GM21717 (cell line): ENCODE measurements at regions not wholly inside any gene's neighbourhood (a gene's known extent, or its start where the extent isn't known, plus 50 kb on each side); places are given as distances from the start of the nearest gene placed in this dataset.

Experiments
- ATAC-seq: cut with Tn5 transposase; IDR thresholded peaks from one replicate; pipeline ENCODE4 v1.9.1; 2021; ENCODE audit warnings: mild to moderate bottlenecking, moderate library complexity; ENCODE audit not compliant: unreplicated experiment

- no peak for ATAC-seq
Measured at GRCh38 chr13:50344717-50345116, 329.5 kb downstream of the KCNRG start.

- ATAC-seq: no peak
Measured at GRCh38 chr13:50345804-50346203, 330.6 kb downstream of the KCNRG start.

GRCh38 chr13:50348371-50348770 lies 333.1 kb downstream of the KCNRG start:
- no peak for ATAC-seq

- no peak for ATAC-seq
Measured at GRCh38 chr13:50352720-50353480, 337.7 kb downstream of the KCNRG start.

- ATAC-seq: no peak
Measured at GRCh38 chr13:50353651-50354415, 338.6 kb downstream of the KCNRG start.

- ATAC-seq: peak; percentile 54
Measured at GRCh38 chr13:50355797-50356196, 340.6 kb downstream of the KCNRG start.

- ATAC-seq: no peak
Measured at GRCh38 chr13:50357136-50357535, 341.9 kb downstream of the KCNRG start.

- ATAC-seq: no peak
Measured at GRCh38 chr13:50357586-50358118, 342.4 kb downstream of the KCNRG start.

- ATAC-seq: no peak
Measured at GRCh38 chr13:50358231-50359040, 343.2 kb downstream of the KCNRG start.

GRCh38 chr13:50359041-50359367 lies 343.8 kb downstream of the KCNRG start:
- no peak for ATAC-seq

GRCh38 chr13:50359779-50360178 lies 344.5 kb downstream of the KCNRG start:
- ATAC-seq: no peak

- no peak for ATAC-seq
Measured at GRCh38 chr13:50360637-50361036, 345.4 kb downstream of the KCNRG start.

- ATAC-seq: no peak
Measured at GRCh38 chr13:50361282-50361681, 346.0 kb downstream of the KCNRG start.

GRCh38 chr13:50365408-50366391 lies 350.5 kb downstream of the KCNRG start:
- ATAC-seq: peak; percentile 57

- ATAC-seq: peak; percentile 61
Measured at GRCh38 chr13:50366488-50367174, 351.4 kb downstream of the KCNRG start.

GRCh38 chr13:50369646-50370045 lies 354.4 kb downstream of the KCNRG start:
- no peak for ATAC-seq

- ATAC-seq: peak; percentile 69
Measured at GRCh38 chr13:50370303-50370950, 355.2 kb downstream of the KCNRG start.

GRCh38 chr13:50374517-50374916 lies 359.3 kb downstream of the KCNRG start:
- no peak for ATAC-seq

GRCh38 chr13:50375792-50376191 lies 360.5 kb downstream of the KCNRG start:
- ATAC-seq: no peak
